SK-N-SH treated with all-trans-retinoic acid at 6 μM for 48 hours (cell line): ENCODE measurements at regions not wholly inside any gene's neighbourhood (a gene's known extent, or its start where the extent isn't known, plus 50 kb on each side); places are given as distances from the start of the nearest gene placed in this dataset.

Experiments used
- ARNTL ChIP-seq: fragments of 450-650 bp; formaldehyde crosslinking; IDR thresholded peaks from 2 replicates; pipeline ENCODE4 v1.5.0; 2020; ENCODE audit warnings: low read depth, mild to moderate bottlenecking, moderate library complexity, borderline replicate concordance
- CREB5 ChIP-seq: fragments of 250-450 bp; sonication (Bioruptor Pico); IDR thresholded peaks from 2 replicates; pipeline ENCODE4 v1.5.1; 2020; ENCODE audit warnings: low read depth, mild to moderate bottlenecking, moderate library complexity
- RARB ChIP-seq: fragments of 250-450 bp; sonication (Bioruptor Pico); IDR thresholded peaks from 2 replicates; pipeline ENCODE4 v1.8.0; 2021; ENCODE audit warnings: mild to moderate bottlenecking, moderate library complexity
- TCF4 ChIP-seq: fragments of 250-450 bp; sonication (Bioruptor Pico); IDR thresholded peaks from 2 replicates; pipeline ENCODE4 v1.8.0; 2021; ENCODE audit warnings: mild to moderate bottlenecking, moderate library complexity, borderline replicate concordance
- ZNF8 ChIP-seq: fragments of 450-650 bp; formaldehyde crosslinking; IDR thresholded peaks from 2 replicates; pipeline ENCODE4 v1.5.0; 2020; ENCODE audit warnings: mild to moderate bottlenecking, moderate library complexity

GRCh38 chr5:74325866-74326265 is 314.7 kb downstream of the ENC1 start:
- TF ChIP-seq ARNTL (CRISPR knock-in tag) = no peak
- no peak for TF ChIP-seq RARB (CRISPR knock-in tag)
- no peak for TF ChIP-seq CREB5 (CRISPR knock-in tag)
- TF ChIP-seq ZNF8 (CRISPR knock-in tag) = no peak
- TF ChIP-seq TCF4 = no peak
